ENCODE measurements at regions not wholly inside any gene's neighbourhood (a gene's known extent, or its start where the extent isn't known, plus 50 kb on each side); places are given as distances from the start of the nearest gene placed in this dataset.

GRCh38 chr2:107334306-107334705, 448.3 kb upstream of the ST6GAL2 start:
- DNase-seq: no peak

GRCh38 chr2:107336526-107336925, 450.6 kb upstream of the ST6GAL2 start:
- DNase-seq: no peak

- no peak for DNase-seq
Observed at GRCh38 chr2:107337209-107337898, 451.4 kb upstream of the ST6GAL2 start.

GRCh38 chr2:107338059-107338458, 452.1 kb upstream of the ST6GAL2 start:
- DNase-seq: no peak

- DNase-seq: no peak
Observed at GRCh38 chr2:107338571-107338970, 452.6 kb upstream of the ST6GAL2 start.

GRCh38 chr2:107340955-107341354, 455.0 kb upstream of the ST6GAL2 start:
- DNase-seq: no peak

- no peak for DNase-seq
Observed at GRCh38 chr2:107349329-107349728, 463.4 kb upstream of the ST6GAL2 start.

GRCh38 chr2:107354175-107354574, 468.2 kb upstream of the ST6GAL2 start:
- DNase-seq: no peak

- DNase-seq: no peak
Observed at GRCh38 chr2:107358362-107358761, 468.3 kb upstream of the RGPD4 start.

- DNase-seq: no peak
Observed at GRCh38 chr2:107359021-107359420, 467.7 kb upstream of the RGPD4 start.

- no peak for DNase-seq
Observed at GRCh38 chr2:107361751-107362381, 464.8 kb upstream of the RGPD4 start.

- DNase-seq: no peak
Observed at GRCh38 chr2:107362993-107363392, 463.7 kb upstream of the RGPD4 start.

- DNase-seq: no peak
Observed at GRCh38 chr2:107363806-107364205, 462.9 kb upstream of the RGPD4 start.

- no peak for DNase-seq
Observed at GRCh38 chr2:107364361-107364950, 462.2 kb upstream of the RGPD4 start.

GRCh38 chr2:107374249-107374648, 452.4 kb upstream of the RGPD4 start:
- no peak for DNase-seq

GRCh38 chr2:107376909-107377308, 449.8 kb upstream of the RGPD4 start:
- DNase-seq: no peak

GRCh38 chr2:107380912-107381311, 445.8 kb upstream of the RGPD4 start:
- DNase-seq: no peak

- no peak for DNase-seq
Observed at GRCh38 chr2:107383691-107384090, 443.0 kb upstream of the RGPD4 start.

- DNase-seq: no peak
Observed at GRCh38 chr2:107384422-107384821, 442.3 kb upstream of the RGPD4 start.

- DNase-seq: no peak
Observed at GRCh38 chr2:107385921-107386320, 440.8 kb upstream of the RGPD4 start.

- DNase-seq: no peak
Observed at GRCh38 chr2:107392241-107392704, 434.4 kb upstream of the RGPD4 start.

GRCh38 chr2:107393516-107393915, 433.2 kb upstream of the RGPD4 start:
- DNase-seq: no peak

GRCh38 chr2:107398683-107399082, 428.0 kb upstream of the RGPD4 start:
- DNase-seq: no peak

GRCh38 chr2:107402330-107402729, 424.4 kb upstream of the RGPD4 start:
- DNase-seq: no peak
